Fibroblast of peridontal ligament (primary cell): ENCODE measurements at regions not wholly inside any gene's neighbourhood (a gene's known extent, or its start where the extent isn't known, plus 50 kb on each side); places are given as distances from the start of the nearest gene placed in this dataset.
A peak's percentile ranks its signal among the peaks of the same experiment; 100 is the strongest.

ENCODE experiments used
- DNase-seq: peaks from one replicate; pipeline ENCODE4 v3.0.0-alpha.2; 2010; ENCODE audit errors: extremely low read depth

DNA sequence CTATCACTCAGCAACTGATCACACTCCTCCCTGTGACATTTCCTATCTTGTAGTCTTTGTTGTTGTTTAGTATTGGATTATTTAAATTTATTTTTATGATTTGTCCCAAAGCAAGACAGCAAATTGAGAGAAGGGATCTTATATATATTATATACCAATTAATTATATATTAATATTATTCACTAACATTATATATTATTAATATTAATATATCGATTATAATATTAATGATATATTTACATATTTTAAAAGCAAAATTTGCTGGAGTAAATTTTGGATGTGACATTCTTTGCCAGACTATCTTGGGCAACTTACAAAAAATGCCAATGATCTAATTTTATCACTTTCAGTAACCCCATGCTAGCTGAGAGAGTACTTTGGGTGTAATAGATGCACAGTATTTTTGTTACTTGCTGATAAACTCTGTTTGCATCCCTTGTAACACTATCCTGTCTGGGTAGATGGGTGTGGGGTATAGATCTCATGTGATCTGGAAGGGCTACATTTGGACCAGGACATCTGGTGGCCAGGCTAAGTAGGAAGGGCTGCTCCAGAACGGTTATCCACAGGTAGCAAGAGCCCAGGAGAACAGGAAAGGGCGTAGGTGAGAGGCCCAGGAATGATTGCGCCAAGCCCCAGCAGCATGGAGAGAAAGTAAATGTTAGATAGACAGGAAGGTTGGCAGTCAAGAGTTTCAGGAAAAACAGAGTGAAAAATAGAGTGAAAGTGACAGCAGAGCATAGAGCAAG lies 608.6 kb upstream of the KIRREL3 start:
- no peak for DNase-seq

DNA sequence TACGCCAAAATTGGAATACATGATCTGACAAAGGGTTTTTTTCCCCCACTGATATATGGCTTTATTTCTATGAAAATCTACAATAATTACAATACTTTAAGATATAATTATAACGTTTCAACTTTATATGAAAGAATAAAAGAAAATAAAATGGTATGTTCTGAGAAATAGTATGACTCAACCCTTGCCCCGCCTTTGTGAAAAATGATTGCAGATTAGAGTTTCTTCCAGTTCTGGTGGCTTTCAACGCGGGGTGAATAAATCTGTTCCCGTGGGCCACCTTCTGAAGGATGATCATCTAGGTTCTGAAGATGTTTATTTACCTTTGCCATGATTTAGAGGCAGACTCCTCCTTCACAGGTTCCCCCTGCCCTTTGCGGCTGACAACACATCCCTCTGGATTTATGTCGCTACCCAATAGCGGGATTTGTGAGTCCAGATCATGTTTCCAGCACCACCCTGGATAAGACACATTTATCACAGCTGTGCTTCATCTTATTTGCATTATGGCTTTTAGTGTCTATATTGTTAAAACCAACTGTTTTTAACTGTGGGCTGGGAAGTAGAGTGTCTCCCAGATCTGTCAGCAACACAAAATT lies 607.0 kb upstream of the KIRREL3 start:
- DNase-seq: no peak

DNA sequence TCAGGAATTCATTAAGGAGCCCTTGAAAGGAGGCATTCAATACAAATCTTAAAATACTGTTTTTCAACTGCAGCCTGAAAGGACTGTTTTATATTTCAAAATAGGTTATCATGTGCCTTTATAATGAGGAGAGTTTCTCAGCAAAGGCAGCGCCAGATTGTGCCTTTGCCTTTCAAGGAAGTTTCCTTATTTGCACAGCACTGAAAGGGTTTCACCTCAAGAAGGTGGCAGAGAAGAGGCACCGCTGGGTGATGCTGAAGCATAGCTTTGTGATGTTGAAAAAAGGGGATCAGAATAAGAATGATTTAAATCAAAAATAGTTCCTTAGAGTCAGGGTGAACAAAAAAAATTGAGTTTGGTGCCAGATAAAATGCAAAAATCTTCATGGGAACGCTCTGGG lies 601.0 kb upstream of the KIRREL3 start:
- DNase-seq: no peak

DNA sequence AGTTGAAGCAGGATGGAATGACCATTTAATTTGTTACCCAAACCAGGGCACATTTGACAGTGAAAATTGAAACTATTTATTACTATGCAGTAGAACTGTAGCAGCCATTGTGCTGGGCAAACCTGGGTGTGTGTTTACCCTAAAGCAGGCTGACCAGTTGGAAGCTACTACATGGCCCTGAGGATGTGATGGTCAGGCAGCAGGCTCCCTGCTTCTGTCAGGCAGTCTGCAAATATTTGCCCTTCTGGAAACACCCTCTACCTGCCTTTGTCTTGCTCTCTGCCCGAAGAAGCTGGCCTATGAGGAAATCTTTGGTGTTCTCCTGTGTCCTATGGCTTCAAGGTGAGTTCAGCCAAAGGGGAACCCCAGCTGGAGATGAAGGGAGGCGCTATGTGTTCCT lies 600.1 kb upstream of the KIRREL3 start:
- no peak for DNase-seq

DNA sequence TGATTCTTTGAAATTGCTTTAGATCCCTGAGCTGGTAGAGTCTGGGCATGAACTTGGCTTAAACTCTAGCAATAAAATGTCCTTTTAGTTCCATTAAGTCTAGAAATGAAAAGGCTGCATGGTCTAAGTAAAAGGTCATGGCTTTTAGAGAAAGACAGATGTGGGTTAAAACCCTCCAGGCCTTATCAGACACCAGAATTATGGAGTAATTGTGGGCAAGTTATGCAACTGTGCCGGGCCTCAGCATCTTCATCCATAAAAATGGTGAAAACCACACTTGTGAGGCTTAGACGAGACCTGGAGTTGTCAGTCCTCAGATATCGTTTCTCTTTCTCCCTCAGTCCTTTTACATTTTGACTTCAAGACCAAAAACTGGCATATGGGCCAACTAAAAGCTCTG lies 597.9 kb upstream of the KIRREL3 start:
- DNase-seq: no peak

DNA sequence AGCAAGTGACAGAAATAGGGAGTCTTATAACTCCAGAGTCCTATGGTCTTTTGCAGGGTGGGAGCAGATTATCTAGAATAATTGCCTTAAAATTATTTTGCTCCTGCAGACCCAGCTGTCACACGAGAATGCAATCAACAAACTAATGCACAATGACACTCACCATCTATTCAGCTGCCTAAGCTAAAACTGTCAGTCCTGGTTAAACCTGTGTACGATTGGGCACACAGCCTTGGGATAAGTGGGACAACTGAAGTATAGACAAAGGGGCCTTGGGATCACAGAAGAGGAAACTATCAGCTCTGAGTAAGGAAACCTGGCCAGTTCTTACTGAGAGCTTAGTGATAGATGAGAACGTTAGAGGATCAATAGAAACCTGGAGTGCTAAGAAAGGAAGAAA lies 595.9 kb upstream of the KIRREL3 start:
- no peak for DNase-seq

DNA sequence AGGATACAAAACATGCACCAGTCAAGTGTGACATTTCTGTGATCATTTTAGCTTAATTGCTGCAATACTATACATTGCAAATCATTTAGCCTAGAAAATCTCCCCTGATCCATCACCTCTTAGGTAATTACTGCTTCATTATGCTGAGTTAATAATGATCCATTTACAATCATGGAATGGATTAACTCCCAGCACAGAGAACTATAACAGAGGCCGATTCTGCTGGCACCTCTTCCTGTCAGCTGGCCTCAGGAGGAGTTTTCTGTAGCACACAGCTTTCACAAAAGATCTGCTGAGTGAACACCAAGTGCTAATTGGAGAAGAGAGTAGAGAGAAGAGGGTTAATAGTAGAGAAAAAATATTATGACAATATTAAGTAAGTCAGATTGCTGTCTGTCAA lies 591.8 kb upstream of the KIRREL3 start:
- DNase-seq: no peak

DNA sequence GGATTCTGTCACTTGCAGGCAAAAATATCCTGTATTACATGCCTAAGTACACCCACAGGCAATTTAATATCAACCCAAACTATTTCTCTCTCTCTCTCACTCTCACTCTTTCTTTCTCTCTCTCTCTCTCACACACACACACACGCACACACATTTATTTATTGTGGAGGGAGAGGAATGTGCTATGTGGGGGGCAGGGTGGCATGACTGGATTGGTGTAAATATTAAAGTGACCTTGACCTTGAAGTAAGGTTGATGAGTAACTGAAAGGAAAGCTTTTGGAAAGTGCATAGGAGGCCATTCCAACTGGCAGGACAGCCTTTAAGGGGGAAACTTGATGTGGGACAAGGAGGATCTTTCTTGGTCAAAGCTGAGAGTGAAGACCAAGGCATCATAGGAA lies 589.7 kb upstream of the KIRREL3 start:
- DNase-seq: no peak

DNA sequence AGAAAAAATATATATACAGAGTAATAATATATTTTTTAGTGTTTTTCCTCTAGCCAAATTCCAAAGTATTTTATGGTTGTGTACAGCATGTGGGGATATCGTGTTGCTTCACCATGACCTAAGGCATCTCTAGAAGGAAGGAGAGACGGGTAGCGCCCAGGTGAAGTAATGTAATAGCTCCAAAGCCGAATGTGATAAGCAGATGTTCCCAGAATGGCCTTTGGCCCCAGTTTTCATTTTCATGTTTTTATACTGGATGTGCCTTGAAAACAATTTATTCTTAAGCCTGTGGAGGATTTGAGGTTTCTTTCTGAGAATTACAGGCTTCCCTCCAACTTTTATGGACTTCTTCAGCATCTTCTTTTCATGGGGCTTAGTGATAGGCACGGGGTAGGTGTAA lies 587.9 kb upstream of the KIRREL3 start:
- DNase-seq: no peak

DNA sequence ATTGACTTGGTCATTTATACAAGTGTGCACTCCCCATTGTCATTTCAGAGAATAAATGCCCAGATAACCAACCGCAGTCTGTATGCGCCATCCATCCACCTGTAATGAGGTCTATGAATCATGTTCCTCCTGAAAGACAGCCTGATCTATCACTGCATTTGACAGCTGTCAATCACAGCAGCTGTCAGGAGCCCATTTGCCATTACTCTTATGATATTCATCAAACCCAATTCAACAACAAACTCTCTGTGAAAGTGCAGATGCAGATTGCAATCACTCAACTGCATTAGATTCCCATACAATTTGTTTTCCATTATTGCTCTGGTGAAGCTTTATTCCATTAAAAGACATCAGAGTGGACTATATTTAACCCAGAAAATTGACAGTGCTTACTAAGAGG lies 586.9 kb upstream of the KIRREL3 start:
- no peak for DNase-seq

DNA sequence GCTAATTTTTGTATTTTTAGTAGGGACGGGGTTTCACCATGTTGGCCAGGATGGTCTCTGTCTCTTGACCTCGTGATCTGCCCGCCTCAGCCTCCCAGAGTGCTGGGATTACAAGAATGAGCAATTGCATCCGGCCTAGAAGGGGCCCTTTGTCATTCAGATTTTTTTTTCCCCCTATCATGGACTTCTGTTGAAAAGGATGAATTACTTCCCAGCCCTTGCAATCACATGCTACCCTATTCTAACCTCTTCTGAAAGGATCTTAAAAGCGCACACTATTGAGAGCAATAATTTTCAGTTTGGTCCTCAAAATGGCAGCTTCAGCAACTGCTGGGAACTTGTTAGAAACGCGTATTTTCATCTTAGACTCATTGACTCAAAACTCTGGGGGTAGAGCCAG lies 575.6 kb upstream of the KIRREL3 start:
- no peak for DNase-seq

DNA sequence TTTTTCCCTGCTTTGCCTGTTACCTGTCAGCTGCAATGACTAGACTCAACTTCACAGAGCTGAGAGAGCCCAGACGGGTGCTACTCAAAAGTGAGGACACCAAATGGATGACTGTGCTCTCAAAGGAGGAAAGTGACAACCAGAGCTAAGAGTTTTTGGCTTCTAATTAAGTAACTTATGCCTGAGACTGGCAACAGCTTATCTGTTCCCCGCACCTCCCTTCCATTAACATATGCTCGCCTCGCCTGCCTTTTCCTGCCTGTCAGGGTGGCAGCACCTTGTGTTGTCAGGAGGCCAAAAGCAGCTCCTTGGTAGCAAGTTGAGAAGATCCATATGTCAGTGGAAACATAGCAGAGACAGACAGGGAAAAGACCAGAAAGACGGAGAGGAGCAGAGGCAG lies 573.9 kb upstream of the KIRREL3 start:
- no peak for DNase-seq

DNA sequence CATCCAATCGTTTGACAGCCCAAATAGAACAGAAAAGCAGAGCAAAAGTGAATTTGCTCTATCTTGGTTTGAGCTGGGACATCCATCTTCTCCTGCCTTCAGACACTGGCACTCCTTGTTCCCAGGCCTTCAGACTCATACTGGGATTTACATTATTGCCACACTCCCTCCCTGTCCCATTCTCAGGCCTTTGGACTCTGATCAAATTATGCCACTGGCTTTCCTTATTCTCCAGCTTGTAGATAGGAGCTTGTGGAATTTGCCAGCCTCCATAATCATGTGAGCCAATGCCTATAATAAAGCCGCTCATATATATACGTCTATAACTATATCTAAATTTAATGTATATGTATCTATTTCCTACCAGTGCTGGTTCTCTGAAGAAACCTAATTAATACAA lies 568.3 kb upstream of the KIRREL3 start:
- no peak for DNase-seq

DNA sequence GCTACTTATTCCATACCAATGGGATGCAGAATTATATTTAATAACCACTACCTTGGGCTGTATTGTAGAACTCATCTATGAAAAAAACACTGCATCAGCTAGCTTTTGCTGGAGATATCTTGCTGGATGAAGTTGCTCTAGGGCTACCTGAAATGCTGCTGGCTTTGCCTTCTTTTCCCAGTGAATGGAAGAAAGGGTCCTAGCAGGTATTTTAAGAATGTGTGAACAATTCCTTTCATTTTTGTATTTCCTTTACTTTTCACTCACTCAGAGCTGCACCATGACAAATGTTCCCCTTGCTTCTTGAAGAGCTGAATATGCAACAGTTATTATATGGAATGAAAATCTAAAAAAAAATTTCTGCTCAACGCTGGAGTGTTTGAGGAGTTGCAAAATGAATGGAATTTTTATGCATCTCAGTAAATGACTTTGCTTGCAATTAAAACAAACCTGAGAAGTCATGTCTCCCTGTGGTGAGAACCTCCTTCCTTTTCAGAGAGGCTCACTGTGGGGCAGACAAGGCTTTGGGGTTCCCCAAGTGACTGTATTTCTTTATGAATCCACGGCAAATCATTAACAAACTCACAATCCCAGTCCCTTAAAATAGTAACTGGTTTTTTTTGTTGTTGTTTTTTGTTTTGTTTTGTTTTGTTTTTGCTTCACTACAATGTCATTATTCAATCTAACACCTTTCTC lies 566.8 kb upstream of the KIRREL3 start:
- DNase-seq: no peak

DNA sequence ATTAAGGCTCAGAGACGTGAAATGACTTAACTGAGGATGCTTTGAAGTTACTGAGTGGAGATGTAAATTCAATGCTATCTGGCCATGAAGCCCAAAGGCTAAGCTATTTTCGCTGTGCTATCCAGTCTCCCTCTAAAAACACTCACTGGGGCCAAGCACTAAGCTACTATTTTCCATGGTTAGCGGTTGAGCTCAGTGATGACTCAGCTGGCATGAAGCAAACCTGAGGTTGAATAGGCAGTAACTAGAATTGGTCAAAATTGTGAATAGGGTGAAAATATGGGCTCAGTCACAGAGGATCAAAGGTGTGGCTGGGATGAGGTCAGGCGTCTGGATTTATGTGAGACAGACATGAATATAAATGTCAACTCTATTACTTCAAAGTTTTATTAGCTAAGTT lies 564.2 kb upstream of the KIRREL3 start:
- peak; percentile 8 for DNase-seq

DNA sequence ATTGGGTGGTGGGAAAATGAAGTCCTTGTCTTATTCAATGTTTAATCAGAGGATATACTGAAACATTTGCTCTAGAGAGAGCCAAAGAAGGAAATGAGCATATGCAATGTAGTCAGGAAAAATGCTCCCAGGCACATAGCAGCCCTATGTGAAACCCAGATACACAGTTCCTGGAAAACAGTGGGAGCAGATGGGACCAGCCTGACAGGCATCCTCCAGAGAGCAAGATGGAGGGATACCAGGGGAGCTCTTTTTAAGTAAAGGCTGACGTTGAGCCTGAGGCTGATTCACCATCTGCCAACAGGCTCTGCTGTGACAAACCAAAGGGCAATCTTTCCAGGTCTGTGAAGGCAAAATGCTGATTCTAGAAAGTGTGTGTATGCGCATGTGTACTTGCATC lies 559.4 kb upstream of the KIRREL3 start:
- DNase-seq: no peak

DNA sequence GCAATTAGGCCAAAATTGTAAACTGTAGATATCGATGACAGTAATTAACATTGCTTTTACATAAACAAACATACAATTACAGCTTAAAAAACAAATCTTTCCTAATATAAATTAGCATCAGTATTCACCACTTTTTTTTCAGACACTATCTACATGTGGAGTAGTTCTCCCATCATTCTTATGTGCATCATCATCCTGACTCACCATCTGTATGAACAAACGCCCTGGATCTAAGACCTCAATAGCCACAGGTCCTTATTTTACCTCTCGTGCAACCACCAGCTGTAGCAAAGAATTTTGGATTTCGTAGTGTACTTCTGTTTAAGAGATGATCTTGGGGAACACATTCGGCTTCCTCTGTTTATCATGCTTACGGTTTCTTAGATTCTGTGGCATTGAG lies 551.9 kb upstream of the KIRREL3 start:
- peak; percentile 12 for DNase-seq

DNA sequence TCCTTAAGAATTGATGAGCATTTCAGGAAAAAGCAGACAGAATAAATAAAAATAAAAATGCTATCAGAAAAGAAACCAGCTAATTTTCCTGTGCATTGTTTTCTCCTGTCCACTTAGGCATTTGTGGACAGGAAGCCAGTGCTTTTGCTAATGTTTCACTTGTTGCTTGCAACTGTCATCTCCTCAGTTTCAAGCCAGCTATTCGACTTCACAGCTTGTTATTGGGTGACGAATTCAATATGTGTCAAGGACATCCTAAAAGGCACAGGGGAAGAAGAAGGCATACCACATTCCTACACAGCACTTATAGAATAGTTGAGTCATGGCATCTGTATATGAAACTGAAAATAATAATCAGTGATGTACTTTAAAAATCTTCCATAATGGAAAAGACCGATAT lies 530.6 kb upstream of the KIRREL3 start:
- DNase-seq: no peak

DNA sequence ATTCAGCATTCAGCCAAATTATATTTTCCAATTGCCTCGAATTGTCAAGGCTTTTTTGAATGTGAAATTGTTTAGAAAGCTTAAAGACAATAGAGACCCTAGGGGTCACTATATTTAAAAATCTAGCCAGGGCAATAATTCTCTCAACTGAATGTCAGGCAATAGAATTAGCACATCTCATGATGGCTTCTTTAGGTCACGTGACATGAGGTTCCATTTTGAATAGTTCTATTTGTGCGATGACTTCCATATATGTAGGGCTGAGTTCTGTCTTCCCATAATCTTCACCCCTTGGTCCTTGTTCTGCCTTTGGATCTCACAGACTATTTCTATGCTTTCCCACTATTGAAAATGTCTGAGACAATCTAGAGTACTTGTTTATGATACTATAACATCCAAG lies 527.7 kb upstream of the KIRREL3 start:
- no peak for DNase-seq

DNA sequence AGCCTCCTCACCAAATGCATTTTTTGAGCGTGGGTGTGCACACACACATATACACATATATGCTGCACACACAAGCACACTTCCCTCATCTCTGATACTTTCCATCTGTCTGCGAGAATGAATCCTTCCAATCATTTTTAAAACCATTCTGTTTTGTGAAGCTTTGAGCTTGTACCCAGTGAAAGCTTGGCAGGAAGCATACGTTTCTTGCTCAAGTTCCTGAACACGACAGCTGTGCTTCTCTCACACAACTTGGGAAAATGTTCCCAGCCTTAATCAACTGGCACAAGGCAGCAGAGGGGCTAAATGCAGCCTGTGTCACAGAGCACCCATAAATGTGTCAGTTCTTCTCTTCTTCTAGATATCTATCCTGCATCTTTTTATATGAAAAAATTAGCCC lies 524.0 kb upstream of the KIRREL3 start:
- DNase-seq: no peak

DNA sequence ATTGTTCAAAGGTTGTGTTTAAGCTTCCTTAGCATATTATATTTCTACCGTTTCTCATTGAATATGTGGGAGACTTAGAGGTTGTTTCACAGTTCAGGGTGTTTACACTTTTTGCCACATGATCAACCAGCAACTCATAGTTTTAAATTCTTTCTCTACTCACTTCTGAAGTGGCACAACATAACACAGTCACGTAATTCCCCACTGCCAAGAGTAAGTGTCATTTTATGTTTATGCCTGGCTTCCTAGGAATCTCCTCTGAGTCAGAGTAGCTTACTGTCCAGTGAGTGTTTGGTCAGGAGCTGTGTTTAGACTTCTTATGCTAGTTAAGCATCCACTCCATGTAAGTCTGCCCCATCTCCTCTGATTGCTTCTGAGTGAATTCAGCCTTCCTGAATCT lies 520.8 kb upstream of the KIRREL3 start:
- peak; percentile 36 for DNase-seq

DNA sequence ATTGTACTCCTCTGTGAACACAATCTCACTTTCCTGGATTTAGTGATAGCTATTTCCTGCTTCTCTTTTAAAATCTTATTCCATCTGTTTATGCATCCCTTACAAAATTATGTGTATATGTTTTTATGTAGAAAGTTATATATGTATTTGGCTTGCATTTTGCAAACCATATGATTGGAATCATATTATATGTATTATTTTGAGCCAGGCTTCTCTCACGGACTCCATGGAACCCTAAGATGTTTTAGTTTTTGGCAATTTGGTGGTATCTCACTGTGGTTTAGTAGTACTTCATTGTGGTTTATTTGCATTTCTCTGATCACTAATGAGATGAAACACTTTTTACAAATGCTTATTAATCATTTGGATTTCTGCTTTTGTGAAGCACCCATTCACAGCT lies 507.3 kb upstream of the KIRREL3 start:
- DNase-seq: no peak

DNA sequence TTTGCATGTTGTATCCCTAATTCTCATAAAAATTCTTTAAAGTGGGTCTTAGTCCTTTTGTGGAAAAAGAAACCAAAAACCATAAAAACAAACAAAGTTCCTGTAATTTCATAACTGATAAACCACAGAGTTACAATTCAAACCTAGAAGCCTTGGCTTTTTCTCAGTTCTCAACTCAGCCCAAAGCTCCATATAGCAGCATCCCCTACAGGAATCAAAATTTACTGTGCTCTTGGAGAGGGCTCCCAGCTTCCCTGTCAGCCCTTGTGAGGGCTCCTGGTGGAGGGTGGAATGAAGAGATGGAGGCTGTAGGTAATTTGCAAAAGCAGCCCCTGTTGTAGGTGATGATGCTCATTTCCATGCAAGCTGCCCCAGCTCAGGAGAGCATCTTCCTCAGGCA lies 506.1 kb upstream of the KIRREL3 start:
- no peak for DNase-seq
